HG03064 (cell line): ENCODE measurements at regions not wholly inside any gene's neighbourhood (a gene's known extent, or its start where the extent isn't known, plus 50 kb on each side); places are given as distances from the start of the nearest gene placed in this dataset.

Experiments
- ATAC-seq: cut with Tn5 transposase; IDR thresholded peaks from one replicate; pipeline ENCODE4 v1.9.1; 2021; ENCODE audit warnings: low read depth; ENCODE audit not compliant: unreplicated experiment

DNA sequence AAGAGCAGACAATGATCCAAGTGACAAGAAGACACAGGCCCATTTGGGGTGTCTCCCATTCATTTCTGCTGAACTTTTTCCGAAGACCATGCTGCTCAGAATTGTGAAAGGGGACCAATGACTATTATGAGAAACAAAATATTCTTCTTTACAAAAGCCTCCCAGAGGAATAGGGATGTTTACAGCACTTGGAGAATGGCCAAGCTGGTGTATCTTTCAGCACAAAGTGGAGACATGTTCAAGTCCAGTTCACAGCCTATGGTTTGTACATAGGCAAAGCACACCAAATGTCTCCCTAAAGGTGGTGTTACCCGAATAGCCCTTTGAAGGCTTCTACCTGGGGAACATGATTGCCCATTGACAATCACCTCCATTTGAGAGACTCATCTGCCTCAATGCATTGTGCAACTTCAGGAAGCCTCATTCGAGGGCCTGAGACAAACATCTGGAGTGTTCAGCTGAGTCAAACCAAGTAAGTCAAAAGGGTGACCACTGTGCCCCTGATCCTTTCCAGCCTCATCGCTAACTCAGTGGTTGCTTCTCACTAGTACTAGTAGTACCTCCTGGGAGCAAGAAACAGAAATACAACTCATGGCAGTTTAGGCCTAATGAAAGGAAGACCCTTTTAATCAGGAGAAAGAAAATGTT is 451.0 kb upstream of the MARCKS start:
- ATAC-seq, result no peak

DNA sequence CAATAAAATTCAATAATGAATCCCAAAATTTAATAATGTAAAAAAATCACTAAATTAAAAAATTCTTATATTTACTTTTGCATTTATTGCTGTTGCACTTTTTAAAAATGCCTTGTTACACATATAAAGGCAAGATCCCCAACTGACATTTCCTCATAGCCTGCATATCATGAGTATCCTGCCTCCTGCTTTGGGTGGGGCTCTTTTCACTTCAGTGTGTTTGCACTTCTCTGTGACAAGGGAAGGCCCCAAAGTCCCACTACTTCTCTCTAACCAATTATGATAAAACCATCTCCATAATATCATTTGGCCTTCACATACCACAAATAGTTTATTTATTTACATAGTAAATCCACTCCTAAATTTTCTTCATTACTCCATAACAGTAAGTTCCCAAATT is 446.1 kb upstream of the MARCKS start:
- ATAC-seq, result no peak

DNA sequence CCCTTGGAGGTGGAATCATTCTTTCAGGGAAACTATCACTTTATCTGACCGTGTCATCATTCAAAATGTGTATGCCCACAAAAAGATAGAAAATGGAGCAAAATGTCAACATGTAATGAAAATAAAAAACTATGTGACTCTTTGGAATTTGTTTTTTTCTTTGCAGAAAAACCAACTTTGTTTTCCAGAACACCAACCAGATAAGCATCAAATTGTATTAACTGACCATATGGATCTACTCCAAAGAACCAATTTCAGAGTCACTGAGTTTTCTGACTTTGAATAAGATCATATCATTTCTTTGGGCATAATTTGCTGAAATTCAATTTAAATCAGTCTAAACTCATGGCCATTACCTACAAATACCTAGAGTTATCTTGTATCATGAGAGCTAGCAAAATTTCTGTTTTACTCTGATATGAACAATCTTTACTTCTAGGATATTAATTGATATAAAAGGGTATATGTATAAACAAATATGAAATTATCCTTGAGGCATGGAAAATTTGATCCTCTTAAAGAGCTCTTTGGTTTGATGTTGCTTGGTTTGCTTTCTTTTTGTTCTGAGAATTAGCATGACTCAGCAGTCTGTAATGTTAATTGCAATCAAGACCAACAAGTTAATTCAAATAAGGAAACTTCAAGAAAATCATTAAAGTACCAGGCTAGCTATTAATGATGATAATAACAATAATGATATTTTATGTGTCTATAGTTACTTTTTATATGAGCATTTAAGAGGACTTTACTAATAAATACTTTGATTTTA is 444.4 kb upstream of the MARCKS start:
- no peak for ATAC-seq

DNA sequence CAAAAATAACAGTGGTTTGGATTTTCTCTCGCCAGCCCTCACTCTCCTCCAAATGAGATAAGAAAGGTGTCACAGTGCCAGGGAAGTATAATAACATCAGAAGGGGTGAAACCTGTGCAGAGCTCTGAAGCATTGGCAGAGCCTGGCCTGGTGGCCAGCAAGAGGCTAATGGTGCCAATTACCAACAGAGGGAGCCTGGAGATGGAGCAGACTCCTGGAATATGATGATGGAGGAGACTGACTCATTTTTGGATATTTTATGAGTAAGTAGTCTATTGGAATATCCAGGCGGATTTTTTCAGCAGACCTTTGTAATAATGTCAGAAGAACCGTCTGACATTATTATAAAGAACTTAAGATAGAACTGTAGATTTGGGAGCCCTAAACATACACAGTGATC is 442.6 kb upstream of the MARCKS start:
- no peak for ATAC-seq

DNA sequence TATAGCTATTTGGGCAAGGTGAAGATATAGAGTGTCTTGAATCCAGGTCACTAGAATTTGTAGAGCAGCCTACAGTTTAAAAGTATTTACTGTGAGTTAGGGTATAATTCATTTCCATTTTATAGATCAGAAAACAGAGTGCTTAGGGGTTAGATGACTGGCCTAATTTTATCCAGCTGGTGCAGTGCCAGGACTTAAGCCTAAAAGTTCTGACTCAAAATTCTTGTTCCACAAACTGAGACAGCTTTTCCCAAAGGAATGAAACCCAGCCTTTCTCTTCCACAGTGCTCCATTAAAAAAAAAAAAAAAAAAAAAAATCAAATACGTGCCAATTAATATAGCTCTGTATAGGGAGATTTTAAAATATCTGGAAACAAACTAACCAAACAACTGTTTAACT is 441.0 kb upstream of the MARCKS start:
- ATAC-seq, result no peak

DNA sequence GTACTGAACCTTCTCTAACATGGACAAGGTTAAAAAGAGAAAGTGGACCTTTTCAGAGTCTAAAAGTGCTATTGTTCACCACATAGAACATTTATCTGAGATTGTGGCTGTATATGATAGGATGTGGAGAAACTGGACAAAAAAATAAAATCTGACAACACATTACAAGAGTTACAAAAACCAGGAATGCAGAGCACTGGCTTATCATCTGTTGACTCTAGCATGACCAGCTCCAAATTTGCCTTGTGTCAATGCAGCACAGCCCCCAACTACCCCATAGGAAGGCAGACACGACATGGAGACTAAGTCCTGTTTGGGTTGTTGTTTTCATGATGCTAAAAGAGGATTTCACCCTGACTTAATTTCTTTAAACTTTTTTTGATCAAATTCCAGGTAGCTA is 436.9 kb upstream of the MARCKS start:
- ATAC-seq, result no peak

DNA sequence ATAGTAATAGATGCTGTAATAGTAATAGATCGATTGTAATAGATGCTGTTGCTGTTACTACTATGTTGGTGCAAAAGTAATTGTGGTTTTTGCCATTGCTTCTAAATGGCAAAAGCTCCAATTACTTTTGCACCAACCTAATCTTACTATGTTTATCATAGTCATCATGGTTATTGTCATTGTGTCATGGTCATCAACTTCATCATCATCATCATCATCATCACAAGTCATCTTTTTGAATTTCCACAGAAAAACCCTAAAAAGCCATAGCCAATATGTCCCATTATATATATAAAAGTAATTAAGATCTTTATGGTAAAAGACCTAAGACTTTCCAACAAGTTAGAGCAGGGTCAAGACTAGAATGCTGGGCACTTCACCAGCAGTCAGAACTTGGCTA is 435.1 kb upstream of the MARCKS start:
- no peak for ATAC-seq

DNA sequence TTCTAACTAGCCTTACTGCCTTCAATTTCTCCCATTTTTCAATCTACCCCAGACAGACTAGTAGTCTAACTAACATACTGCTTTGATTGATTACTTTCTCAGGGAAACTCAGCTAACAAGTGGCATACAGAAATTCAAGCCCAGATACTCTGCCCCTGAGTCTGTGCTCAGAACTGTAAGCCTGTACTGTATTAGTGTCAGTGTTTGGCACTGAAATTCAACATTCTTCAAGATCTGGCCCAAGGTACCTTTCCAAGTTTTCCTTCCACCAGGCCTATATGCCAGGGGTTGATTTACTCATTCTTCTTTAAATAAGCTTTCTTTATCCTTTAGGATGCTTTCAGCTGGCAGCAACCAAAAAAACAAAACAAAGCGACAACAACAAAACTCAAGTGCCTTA is 433.2 kb upstream of the MARCKS start:
- no peak for ATAC-seq

DNA sequence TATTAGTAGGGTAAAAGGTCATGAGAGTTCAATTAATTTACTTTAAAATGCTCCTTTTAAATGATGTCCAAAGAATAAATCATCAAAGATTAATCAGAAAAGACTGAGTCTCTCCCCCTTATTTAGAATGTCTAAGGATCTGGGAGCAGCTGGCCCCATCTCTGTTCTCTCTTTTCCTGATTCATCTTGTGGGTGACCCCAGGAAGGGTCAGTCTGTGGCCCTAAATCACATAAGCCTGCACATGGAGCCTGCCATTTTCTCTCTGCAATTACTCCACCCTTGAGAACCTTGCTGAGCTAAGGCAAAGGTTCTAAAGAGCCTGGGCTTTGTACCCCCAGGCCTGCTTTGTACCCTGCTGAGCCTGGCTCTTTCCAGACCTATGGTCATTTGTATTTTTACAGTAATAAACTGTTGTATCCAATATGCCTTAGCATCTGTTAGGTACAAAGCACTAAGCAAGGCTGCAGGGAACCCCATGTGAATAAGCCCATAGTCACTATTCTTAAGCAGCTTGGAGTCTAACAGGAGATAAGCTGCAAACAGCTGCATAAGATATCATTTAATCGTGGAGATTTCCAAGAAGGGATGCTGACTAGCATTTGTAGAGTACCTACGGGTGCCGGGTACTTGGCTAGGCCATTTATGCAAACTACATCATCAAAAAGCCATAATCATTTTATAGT is 431.0 kb upstream of the MARCKS start:
- no peak for ATAC-seq

DNA sequence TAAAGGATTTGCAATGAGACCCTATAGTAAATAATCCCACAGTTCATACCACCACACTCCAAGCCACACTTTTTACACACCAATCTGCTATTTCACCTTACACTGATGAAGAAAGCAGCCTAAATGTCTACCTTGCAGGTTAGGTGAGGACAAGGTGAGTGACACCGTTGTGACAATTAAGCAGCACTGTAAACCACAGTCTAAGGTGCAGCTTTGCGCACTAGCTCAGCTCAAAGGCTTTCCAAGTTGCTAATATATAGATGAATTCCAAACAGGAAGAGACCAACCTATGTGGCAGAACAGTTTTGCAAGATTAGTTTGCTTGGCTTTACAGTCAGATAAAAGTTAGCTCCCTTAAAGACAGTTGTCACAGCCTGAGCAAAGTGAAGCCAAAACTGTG is 429.5 kb upstream of the MARCKS start:
- no peak for ATAC-seq

DNA sequence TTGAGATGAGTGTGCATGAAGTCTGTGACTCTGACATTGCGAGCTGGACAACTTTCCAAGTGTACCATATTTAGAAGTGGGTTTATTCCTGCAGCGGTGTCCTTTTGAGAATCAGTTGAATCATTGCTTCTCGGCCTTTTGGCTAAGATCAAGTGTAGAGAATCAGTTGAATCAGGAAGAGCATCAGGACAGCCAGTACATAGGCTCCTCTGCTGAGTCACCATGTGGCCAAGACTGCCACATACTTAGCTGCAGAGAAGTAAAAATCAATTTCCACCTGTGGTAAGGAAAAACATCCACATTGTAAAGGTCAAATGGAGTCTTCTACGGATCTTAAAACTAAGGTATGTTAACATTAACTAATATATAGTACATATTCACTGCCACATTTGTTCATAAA is 428.4 kb upstream of the MARCKS start:
- no peak for ATAC-seq

DNA sequence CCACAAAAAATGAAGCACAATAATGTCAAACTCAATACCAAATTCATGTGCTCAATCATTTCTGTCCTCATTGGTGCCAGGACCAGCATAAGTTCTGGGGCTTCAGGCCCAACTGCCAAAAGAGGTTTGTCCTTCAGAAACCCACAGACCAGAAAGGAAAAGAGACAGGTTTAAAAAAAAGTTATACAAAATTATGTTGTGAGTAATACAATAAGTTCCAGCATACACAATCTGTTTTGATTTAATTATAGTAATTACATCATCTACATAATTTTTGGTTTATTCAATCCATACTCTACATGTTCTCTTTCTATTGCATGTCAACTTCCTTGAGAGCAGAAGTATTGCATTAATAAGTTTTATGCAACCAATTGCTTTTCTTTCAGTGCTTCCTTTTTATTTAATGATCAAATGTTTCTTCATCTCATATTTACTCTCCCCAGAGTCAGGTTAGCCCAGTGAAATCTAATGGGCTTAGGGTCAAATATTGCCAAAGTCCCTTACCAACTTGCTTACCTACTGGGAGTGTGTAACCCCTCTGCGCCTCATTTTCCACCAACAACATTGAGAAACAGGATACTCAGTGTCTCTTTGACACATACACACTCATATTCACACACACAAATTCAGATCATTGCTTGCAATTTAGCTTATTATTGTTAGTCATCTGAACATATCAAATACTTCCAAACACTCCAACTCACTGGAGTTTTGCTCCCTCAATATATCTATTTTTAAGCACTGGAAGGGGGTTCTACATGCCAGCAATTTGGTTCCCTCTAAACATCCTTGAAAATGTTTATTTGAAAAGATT is 424.4 kb upstream of the MARCKS start:
- ATAC-seq, result no peak

DNA sequence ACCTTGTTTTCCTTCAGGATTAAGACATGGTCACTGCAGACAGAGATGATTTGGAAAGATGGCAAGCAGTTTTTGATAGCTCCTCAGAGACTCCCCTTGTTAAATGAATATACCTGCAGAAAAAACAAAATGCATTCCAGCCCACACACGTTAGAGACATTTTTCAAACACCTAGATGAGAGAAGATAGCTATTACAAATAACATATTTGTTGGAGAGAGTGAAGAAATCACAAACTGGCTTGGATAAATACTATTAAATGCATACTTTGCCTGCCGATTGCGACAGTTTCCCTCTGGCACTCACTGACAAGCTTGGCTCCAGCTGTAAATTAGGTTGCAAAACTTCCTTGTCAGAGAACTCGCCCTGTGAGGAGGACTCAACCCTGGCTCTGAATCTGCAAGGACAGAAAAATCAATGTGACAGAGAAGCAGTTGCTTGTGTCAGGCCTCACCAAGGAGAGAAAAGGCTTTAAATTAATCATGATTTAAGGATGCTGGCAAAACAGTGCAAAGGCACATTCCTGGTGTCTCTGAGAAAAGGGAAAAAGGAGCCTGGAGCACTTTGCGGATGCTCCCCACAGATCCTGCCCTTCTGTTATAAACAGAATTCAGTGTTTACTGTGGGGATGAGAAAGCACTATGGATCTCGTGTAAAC is 423.7 kb upstream of the MARCKS start:
- no peak for ATAC-seq

DNA sequence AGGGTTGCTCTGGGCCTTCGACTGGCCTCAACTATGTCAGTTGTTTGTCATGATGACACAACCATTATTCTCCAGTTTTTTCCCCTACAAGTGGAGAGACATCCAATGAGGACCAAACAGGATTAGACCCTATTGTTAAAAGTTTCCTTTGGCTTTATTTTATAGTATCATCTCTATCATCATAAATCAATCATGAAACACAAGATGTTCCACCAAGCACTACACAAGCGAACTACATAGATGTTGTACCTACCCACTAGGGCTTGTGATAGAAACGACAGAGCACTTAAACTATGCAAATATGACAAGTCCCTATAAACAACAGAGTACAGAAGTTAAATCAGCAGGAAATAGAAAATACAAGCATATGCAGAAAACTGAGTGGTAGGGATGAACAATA is 422.5 kb upstream of the MARCKS start:
- ATAC-seq, result no peak

DNA sequence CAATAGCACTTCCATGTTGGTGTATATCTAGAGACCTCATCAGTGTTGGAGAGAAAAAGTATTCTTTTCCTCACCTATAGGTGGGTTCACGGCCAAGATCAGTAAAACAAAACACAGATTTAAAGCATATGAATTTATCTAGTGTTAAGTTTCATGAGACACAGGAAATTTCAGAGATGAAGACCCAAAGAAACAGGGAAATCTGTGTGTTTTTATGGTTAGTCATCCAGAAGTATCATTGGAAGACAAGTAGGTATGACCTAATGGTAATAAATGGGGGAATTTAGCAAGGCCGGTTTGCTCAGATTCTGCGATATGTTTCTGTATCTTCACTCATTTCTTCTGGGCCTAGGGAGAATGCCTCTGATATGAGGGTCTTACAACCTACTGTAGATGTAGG is 419.6 kb upstream of the MARCKS start:
- ATAC-seq, result no peak

DNA sequence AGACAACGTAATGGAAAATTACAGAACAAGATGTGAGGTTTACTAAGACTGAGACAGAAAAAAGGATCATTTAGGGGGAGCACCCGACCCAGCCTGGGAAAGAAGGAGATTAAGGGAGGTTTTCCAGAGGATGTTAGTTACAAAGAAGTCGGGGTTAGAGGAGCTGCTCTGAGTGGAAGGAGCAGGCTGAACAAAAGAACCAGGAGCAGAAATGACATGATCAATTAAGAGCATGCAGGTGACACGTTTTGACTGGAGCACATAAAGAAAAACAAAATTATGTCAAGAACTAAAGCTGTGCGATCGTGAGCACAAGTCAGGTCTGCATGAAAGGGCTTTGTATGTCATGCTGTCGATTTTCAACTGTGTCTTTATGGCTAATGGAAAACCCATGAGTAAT is 417.3 kb upstream of the MARCKS start:
- no peak for ATAC-seq

DNA sequence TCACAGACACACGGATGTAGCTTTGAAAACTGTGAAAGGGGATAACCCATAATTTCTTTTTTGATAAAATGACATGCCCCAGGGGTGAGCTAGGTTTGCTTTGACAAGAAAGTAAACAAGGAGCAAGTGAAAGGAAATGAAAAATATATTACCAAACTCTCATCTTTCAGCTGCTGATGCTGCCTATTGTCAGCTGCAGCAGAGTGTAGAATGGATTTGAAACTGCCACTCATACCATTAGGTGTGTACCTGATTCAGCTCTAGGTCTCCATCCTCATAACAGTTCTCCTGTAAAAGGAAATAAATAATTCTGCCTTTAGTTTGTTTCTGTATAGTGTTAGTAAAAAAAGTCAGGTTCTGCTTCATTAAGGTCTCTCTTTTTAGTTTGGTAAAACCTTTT is 415.1 kb upstream of the MARCKS start:
- no peak for ATAC-seq

DNA sequence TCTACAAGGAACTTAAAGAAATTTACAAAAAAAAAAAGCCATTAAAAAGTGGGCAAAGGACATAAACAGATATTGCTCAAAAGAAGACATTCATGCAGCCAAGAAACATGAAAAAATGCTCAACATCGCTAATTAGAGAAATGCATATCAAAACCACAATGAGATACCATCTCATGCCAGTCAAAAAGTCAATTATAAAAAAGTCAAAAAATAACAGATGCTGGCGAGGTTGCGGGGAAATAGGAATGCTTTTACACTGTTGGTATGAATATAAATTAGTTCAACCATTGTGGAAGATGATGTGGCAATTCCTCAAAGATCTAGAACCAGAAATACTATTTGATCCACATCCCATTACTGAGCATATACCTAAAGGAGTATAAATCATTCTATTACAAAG is 411.9 kb upstream of the MARCKS start:
- no peak for ATAC-seq

DNA sequence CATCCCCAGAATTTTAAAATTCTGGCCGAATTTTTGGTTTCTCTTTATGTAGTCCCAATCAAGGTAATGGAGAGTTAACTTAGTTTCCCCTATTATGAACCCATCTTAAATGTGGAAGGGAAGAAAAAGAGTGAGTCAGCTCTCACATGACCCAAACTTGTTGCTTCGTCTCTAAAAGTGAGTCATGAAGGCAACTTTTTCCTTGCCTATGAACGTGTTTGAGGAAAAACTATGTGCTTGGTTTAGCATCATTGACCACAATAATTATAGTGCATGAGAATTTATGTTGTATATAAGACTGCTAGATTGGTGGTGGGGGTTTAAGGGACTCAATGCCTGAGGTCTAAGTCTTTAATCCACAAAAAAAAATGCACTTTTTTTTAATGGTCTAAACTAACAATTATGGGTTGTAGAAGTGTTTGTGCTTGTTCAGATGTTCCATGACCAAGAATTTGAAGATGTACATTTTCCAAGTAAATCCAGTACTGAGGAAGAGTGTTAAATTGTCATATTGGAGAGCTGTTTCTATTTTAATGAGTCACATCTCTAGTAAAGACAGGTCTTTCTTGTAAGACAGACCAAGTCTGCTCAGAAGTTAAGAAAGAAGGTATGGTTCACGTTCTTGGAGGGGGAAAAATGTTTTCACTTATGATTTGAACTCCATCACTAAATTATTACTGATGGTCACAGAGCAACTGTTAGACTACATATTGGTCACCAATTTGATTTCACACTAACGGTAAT is 409.9 kb upstream of the MARCKS start:
- no peak for ATAC-seq

DNA sequence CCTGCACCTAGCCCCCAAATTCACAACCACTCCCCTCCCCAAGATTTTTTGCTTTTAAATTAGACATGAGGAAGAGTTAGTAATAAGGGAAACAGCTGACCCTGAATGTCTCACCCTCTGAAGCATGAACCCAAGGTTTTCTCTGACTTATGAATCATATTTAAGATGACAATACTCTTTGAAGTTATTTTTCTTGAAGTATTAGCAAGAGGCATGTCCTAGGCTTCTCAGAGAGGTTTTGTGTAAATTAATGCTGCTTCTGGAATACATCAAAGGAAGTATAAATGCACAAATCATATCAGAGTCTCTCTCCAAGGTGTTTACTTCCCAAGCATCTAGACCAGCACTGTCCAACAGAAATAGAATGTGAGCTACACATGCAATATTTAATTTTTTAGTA is 408.1 kb upstream of the MARCKS start:
- no peak for ATAC-seq
